ENCODE measurements at regions not wholly inside any gene's neighbourhood (a gene's known extent, or its start where the extent isn't known, plus 50 kb on each side); places are given as distances from the start of the nearest gene placed in this dataset.

DNA sequence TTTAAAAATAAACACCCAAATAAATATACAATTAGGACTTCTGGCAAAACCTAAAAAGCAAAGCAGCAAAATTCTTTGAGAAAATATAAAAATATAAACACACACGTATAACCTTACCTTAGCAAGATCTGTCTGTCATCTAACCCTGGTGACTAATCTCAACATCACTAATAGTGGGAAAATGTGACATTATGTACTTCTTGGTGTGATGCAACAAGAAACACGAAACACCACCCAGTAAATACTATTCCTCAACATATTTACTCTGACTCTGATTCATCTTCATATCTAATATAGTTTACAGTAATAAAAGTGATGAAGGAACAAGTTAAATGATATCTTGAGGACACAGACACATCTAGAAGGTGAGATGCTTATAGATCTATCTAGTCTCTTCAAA is 332.6 kb upstream of the MANEA start:
- no peak for FAIRE-seq

DNA sequence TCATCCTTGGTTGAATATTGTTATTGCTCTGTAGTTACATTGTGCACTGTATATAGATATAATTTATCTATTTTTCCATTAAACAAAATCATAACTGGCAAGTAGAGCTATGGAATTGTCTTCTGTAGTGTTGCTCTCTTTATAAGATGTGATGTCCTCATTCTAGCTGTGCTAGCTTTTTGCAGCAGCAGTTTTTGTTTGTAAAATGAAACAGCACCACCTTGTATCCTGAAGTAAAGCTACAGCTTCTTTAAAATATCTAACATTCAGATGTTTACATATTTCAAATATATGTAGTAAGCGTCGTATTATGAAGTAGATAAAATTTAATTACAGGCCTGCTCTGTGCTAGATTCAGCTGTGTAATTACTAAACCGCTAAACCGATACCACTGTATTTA is 328.8 kb upstream of the MANEA start:
- FAIRE-seq = no peak

DNA sequence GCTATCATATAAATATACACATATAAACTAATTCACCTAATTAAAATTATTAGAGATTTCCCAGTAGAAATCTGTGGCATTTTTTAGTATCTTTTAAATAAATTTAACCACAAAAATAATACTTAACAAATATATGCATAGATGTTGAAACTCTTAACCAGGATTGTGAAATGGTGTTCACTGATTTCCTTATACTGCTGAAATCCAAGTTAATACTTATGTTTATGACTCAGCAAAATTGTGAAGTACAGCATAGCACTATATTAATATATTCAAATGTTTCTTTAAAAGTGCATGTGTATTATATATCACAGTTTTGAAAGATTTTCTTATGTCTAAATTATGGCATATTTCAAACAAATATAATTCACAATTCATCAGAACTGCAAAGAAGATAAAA is 328.2 kb upstream of the MANEA start:
- no peak for FAIRE-seq

DNA sequence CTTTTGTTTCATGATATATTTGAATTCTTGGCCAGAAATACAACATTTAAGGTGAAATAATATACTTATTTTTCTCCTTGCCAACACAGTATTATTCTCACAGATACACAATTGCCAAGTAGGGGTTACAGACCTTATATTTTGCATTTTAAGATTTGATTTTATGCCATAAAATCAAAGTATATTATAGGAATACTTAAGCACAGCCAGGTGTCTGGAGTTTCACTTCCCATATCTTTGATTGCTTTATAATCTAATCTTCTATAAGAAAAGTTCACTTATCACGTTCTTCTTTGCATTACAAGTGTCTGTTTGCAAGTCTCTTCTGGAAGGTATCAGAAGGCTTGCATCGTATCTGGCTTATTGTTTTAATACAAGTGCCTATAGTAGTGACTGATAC is 327.7 kb upstream of the MANEA start:
- no peak for FAIRE-seq

DNA sequence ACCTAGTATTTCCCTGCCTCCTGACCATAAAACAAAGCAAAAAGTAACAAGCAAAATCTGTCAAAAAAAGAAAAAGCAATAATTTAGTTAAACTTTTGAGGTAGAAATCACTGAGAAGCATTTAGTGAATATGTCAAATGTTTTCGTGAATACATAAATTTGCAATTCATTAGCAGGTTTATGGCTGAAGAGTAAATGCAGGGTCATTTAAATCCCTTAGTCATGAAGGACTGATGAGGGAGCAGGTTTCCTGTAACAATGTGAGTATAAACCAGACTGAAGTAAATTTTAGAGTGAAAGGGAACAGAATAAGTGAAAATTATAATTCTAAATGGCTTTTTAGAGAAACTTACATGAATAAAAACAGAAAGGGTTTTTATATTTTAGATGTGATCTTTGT is 313.5 kb upstream of the MANEA start:
- no peak for FAIRE-seq

DNA sequence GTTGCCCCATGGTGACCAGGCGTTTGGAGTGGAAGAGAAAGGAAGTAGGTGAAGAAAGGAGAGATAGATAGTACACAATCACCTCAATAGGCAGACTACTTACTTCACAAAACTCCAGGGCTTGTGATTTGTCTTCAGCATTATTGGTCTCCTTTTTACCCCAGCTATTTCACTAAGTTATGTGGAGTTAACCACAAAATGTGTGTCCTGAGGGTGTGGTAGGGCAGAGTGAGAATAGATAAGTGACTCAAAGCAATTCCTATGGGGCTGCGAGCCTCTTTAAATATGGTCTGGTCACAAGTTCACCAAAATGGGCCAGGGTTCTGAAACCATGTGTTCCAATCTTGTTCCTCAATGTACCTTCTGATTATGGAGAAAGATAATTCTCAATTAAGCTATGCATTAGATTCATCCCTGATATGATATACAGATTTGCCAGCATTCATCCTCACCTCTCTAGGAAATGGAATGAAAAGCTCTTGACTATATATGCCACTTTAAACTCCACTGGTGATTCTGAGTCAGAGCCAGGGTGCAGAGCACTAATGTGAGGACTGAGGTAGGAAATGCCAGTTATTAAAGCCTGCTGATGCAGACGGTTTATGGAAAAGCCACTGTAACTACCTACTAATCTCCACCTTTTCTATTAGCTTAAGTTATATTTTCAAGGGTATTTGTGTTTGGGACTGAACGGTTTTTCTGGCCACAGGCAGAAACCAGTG is 310.6 kb upstream of the MANEA start:
- no peak for FAIRE-seq

DNA sequence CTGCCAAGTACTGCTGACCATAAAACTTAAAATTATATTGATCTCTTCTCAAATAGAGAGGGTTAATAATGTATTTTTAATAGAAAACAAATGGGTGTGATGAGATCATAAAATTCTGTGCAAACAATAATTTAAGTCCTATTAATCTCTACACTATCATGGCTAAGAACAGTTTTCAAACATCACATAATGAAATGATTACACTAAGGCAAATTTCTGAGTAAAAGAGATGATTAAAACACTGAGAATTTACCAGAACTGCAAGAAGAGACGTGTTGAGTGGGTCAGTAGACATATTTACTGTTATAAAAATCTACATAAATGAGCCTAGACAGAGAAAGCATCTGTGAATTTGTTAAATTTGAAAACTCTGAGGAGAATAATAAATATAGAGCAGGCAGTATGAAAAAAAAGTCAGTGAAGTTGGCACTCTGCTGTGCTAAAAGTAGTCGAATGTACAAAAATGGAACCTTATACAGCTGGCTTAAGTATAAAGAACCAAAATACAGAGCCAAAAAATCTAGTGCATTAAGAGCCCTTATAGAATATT is 302.6 kb upstream of the MANEA start:
- no peak for FAIRE-seq

DNA sequence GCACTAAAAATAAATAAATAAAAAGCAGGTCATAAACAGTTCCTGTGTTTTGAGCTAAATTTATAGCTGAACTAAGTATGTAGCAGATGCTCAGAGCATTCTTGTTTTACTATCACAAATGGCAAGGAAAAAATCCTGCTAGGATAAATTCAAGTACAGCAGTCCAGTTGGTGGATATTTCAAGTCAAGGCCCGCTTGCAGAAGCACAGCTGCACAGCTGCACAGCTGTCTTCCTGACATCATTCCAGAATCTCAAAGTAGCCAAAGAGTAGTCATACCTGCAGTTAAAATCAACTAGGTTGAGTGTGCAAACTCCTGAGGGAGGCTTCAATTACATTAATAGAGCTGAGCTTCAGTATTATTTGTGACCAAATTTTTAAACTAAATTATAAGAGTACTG is 297.7 kb upstream of the MANEA start:
- no peak for FAIRE-seq

DNA sequence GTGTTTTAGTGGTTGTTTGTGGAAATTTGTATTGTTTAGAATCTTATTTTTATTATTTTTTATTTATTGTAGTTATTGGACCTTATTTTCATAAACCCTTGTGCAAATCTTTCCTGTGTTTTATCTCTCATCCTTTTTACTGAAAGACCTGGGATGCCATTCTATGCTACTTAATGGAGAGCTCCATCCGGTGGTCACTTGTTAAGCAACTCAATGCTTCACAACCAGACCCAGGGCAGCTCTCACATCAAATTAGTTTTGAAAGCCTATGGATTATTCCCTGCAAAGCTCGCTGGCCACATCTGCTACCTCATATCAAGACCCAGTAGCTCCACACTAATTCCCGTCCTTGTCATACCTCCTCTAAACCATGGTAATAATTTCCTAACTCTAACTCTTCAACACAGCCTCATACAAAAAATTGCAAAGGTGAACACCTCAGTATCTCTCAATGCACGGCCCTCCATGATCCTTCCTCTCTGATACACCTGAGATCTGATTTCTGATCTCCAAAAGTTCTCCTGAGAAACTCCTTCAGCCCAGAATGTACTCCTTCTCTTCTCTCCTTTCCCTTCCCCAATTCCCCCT is 296.6 kb upstream of the MANEA start:
- FAIRE-seq = no peak

DNA sequence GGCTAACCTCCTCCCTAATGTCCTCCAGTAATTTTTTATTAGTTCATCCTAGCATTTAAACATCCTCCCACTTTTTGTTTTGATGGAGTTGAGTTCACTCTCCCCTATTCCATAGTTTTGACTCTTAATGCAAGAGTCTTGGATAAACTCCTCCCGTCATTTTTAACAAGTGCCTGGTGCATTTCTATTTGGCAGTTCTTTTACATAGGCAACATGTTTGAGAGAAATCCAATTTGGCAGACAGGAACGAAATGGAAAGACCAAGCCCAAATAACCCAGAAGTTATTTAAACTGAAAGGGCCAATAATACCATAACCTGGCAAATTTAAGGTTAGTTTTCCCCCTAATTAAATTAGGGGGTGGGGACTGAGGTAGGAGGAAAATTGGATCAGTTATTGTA is 291.5 kb upstream of the MANEA start:
- FAIRE-seq = no peak

DNA sequence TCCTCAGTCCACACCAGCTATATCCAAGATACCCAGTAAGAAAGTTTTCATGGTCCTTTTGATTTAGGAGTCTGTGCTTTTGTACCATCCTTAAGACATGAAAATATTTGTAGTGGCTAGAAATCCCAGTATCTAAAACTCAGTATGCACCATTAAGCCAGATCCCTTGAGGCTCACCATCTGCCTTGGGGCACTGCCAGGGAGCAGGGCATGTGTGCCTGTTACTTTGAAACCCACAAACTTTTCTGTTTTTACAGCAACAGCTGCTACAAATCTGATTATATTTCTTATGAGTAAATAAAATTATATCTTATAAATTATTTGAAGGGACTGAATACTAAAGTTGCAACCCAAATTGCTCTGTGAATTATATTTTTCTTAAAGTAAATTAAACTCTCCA is 290.5 kb upstream of the MANEA start:
- no peak for FAIRE-seq

DNA sequence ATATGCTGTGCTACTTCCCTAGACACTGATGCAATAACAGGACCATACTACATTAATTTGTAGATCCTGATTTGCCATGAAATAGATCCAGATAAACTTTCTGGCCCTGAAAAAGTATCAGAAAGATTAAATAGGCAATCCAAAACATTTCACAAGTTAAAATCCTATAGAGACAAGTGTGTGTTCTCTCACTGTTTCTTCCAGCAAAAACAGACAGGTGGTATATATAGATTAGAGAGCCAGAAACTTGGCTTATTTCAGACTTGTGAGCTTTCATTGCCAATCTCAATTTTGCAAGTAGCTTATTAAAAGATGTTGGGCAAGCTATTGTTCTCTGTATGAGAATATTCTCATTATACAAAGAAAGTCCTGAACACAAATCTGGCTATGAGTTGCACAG is 289.1 kb upstream of the MANEA start:
- no peak for FAIRE-seq

DNA sequence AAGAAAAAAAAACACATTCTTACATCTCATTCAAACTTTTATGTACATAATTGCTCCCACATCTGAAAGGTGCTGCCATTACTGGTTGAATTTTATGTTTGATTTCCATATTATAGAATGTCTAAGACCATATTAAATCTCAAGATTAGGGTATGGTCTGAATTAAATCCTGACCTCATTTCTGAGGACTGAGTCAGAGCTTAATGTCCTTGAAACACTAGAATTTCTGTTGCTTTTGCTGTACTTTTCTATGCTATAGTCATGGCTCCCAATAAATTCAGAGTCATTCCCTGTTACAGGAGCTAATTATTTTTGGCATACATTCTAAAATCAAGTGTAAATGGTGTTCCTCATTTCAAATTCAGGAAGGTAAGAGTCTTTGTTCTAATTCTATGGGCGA is 285.3 kb upstream of the MANEA start:
- FAIRE-seq = no peak

DNA sequence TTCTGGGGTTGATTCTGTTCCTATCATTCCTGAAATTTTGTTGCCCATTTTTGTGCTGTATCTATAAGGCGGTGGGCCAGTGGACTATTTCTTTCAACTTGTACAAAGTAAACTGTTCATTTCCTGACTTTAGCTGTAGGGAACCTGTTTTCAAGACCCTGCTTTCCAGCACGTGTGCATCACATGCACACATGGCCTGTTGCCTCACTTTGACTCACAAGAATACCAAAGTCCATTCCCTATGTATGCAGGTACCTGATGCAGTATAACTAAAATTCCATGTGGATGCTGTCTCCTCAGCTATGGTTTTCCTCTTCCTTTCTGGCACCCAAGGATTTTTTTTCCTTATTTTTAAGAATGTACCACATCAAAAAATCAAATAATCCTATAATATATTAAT is 284.1 kb upstream of the MANEA start:
- no peak for FAIRE-seq

DNA sequence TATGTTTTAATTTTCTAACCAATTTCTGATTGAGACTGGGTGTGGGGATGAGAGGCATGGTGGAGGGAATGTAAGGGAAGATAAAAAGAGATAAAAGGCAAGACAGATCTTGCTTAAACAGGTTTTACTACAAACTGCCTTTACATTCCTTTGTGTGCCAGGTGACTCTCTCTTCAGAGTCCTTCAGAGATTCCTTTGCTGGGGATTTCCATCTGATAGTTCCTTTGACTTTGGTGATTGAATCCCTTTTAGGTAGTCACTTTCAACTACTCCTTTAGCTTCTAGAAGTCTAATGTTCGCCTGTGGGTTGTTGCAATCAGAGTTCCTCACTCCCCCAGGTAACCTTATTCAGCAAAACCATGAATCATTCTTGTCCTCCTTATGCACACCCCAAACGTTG is 283.3 kb upstream of the MANEA start:
- no peak for FAIRE-seq

DNA sequence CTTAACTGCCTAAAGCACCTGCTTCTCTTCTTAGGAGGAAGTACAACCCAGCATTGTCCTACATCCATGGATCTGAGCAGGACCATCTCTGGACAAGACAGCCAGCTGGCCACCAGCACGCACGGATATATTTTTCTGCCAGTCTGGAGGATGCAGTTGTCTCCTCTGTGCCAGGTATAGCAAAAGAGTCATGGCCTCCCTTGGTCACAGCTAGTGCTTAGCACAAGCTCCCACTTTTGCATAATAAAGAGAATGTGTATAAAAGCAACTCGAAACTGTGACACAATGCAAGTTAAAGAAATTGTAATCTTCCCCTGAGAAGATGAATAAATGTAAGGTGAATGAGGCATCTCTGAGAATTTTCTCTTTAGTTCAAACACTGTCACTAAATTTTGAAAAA is 267.8 kb upstream of the MANEA start:
- no peak for FAIRE-seq

DNA sequence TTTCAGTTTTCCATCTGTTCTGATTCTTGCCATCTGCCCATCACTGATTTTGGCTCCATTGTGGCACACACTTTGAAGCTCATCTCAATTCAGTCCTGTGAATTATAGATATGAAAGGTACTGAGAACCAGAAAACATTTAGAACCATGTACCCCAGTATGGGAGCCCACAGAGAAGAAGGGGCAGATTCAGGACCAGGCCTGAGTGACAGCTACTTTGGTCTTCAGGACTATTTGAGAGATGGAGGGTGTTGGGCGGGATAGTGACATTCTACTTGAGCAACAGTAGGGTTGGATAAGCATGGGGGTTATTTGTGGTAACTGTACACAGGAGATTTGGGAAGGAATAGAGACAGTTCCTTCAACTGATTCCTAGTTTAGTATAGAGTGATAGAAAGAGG is 259.2 kb upstream of the MANEA start:
- no peak for FAIRE-seq

DNA sequence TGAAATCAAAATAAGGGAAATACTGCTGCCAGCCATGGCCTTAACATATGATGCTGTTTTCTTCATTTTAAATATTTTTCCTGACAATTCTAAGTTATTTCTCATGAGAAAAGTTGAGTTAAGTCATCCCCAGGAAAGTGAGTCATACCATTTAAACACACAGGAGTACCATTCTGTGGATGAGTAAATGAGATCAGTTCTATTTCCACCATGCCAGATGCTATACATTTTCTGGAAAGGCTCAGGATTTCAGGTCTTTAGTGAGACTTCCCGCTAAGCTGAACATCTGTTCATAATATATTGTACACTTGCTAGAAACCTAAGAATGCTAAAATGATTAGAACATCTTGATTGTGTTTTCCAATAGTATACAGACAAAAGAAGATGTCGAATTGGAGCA is 256.2 kb upstream of the MANEA start:
- no peak for FAIRE-seq

DNA sequence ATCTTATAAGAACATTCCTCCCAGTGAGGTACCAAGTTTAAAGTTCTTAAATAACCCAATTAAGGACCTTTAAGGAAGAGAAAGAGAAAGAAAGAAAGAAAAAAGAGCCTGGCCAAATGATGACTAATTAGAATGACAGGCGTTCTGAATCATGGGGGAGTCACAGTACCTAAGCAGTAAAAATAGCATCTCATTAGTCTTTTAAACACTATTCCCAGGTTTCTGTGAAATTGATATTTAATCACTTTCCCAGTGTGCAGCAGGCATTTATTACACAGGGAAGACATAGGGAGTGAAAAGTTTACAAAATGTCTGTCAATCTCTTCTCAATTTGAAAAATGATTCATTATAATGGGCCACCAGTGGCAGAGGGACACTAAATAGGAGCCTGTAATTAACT is 251.4 kb upstream of the MANEA start:
- FAIRE-seq = no peak

DNA sequence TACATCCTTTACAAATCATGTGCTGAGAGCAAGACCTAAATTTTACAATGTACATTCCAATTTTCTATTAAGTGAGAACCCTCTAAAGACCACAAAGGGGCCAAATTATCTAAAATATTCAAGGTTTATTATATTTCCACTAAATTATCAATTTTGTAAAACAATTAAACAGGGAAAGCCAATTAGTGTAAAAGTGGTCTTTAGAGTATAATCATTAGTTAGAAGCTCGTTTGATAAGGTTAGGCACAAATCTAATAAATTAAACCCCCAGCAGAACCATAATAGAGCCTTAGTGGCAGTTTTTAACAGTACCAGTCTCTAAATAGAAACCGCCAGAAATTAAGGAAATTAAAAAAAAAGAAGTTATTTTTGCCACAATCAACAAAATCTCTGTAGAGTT is 249.1 kb upstream of the MANEA start:
- FAIRE-seq = no peak

DNA sequence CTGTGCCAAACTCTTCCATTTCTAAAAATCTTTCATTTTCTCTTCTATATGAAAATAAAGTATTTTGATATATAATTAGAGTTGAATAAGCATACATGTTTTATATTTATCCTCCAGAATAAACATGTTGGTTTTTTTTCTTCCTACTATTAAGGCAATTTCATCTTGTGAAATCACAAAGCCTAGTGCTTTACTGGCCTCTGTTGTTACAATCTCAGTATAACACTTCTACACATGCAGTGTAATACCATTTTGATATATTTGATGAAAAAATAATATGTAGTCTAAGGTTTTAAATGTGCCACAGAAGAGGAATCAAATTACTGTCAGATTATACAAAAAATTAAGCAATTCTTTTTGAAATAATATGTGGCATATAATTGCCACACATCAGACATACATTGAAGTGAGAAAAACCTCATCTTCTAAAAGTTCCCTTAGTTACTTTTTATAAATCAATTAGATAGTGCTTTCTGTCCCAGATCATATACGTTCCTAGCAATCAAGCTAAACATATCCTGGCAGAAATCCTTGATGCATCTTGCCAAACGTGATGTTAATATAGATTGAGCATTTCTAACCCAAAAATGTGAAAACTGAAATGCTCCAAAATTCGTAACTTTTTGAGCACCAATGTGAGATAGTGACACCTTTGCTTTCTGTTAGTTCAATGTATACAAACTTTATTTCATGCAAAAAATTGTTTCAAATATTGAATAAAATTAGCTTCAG is 225.1 kb upstream of the MANEA start:
- FAIRE-seq = no peak

DNA sequence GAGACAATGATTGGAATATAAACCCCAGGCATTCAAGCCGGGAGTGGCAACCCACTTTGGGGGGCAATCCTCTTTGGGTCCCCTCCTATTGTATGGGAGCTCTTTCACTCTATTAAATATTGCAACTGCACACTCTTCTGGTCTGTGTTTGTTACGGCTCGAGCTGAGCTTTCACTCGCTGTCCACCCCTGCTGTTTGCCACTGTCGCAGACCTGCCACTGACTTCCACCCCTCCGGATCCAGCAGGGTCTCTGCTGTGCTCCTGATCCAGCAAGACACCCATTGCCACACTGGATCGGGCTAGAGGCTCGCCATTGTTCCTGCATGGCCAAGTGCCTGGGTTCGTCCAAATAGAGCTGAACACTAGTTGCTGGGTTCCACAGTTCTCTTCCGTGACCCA is 222.8 kb upstream of the MANEA start:
- FAIRE-seq = no peak

DNA sequence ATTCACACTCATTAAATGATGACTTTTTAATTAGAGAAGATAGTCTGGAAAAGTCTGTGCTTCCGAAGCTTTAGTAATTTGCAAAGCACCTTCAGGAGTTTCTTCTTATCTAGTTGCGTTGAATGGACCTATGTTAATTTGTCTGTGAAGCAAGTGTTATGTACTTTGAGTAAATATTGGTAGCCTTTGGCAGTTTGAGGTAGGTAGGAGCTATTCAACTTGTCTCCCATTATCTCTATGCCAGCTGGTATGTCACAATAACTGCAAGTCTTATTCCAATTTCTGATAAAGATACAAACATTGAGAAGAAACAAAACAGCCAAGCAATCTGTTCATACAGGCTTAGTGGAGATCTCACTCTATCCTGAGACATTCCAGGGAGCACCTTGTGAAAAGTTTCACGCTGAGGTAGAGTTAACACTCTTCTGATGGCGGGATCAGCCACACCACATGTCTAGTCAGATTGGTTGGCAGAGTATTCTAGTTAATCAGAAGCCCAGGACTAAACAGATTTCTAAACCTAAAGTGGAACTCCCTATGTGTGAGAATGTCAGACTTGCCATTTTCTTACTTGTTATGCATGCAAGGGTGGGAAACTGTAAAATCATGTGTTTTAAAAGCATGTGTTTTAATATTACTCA is 219.8 kb upstream of the MANEA start:
- no peak for FAIRE-seq
